Aorta (tissue), 5 donors: ENCODE measurements at regions not wholly inside any gene's neighbourhood (a gene's known extent, or its start where the extent isn't known, plus 50 kb on each side); places are given as distances from the start of the nearest gene placed in this dataset.

Experiments
- ATAC-seq: fragments of 200-7000 bp; cut with Tn5 transposase; one replicate; pipeline ENCODE4 v1.9.1; 2022; ENCODE audit warnings: moderate library complexity; ENCODE audit not compliant: low FRiP score
- DNase-seq, 2 donors: peaks; one replicate each; pipeline ENCODE4 v3.0.0-alpha.2; 2020
- H3K27ac ChIP-seq, 2 donors: one replicate each; pipeline ENCODE4 v1.5.1; 2013; ENCODE audit warnings: low read length in 2 of 2, mild to moderate bottlenecking in 2 of 2, moderate library complexity in 2 of 2, control low read depth in 1 of 2, inconsistent platforms in 1 of 2, low read depth in 1 of 2
- H3K27me3 ChIP-seq, 2 donors: one replicate each; pipeline ENCODE4 v1.6.1; 2013; ENCODE audit warnings: control low read depth in 1 of 2, low read length in 1 of 2, mild to moderate bottlenecking in 1 of 2, moderate library complexity in 1 of 2; ENCODE audit not compliant: insufficient read depth in 2 of 2, control insufficient read depth in 1 of 2
- H3K36me3 ChIP-seq, 2 donors: one replicate each; pipeline ENCODE4 v1.6.1; 2013; ENCODE audit warnings: control low read depth in 1 of 2, low read length in 1 of 2, mild to moderate bottlenecking in 1 of 2; ENCODE audit not compliant: insufficient read depth in 2 of 2, control insufficient read depth in 1 of 2
- H3K4me1 ChIP-seq, 2 donors: one replicate each; pipeline ENCODE4 v1.6.1; 2013; ENCODE audit warnings: low read length in 2 of 2, control low read depth in 1 of 2, mild to moderate bottlenecking in 1 of 2, moderate library complexity in 1 of 2; ENCODE audit not compliant: insufficient read depth in 2 of 2, control insufficient read depth in 1 of 2
- H3K4me3 ChIP-seq, 2 donors: one replicate each; pipeline ENCODE4 v1.5.1; 2013; ENCODE audit warnings: low read length in 2 of 2, control low read depth in 1 of 2, mild to moderate bottlenecking in 1 of 2
- H3K9me3 ChIP-seq: one replicate; pipeline ENCODE4 v1.6.1; 2013; ENCODE audit warnings: mild to moderate bottlenecking, low read length; ENCODE audit not compliant: control insufficient read depth
- WGBS, 2 donors: extraction: QIAGEN DNeasy Blood & Tissue Kit; methylation state at CpG; one replicate each; pipeline ENCODE4 v1.1.7; 2013; 5-methylcytosine and 5-hydroxymethylcytosine counted together
- intact Hi-C, 2 donors: fragments of 100-400 bp; cut with DNase I; formaldehyde crosslinking; loops; one replicate each; pipeline versions ENCODE4 v1.14.2 to v1.15.0; 2022
- donor health status: healthy with polysubstance abuse.
- donor health status: Bipolar disorder and iron deficiency.
- donor health status: DM: no; HTN: no; CAD: no.
- donor health status: DM: no; HTN: no; CAD: no.
- donor health status: DM: yes; HTN: yes; CAD: no.

DNA sequence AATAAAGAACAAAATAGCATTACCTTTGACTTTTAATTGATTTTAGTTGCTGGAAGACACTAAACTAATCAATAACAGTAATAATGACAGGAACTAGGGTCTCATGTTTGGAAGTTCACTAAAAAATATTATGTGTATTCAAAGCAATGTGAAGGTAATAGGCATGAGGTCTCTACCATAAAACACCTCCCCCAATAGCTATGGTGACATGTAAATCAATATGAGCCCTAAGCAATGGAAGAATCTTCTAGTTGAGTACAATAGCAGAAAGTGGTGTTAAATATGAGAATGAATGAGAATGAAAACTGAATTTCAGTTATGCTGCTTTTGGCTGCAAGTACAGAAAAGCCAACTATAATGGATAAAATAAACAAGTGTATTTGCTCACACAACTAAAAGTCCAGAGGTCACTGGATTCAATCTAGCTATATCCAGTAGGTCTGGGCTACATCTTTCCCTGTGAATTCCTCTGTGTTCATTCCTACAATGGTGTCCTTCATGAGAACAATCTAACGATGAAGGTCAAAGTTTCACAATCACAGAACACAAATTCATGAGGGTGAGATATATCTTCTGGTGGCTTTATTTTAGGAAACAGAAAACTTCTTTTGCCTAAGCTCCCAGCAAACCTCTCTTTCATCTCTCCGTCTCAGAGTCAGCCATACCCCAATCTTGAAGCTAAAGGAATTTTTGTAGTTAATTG lies 728.0 kb downstream of the FSCB start:
- Histone ChIP-seq H3K27me3 (no peaks in the 10 kb centered on the region), H3K9me3 (no peaks in the 10 kb centered on the region), H3K4me1 (no peaks in the 10 kb centered on the region), H3K27ac (no peak overlapping the region), H3K4me3 (no peak overlapping the region), H3K36me3 (no peaks in the 10 kb centered on the region)
- DNase-seq (no peak), ATAC-seq (no peak)
- intact Hi-C loops: no loop called here
- 41 to 43% methylated on average over 2 of the region's 2 CpGs for WGBS, 2 donors

DNA sequence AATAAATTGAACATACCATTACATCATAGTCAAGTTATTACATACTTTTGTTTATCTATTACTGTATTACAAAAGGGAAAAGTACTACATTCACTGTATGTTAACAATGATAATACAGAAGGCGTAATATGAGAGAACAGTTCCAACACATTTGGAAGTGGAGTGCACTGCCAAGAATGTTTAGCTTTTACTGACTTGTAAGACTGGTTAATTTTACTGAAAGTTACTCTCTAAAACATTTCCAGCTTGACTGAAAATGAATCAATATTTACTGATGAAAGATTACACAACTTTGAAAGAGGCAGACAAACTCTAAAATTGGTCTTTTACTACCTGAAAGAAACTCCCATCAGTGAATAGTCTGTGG lies 728.5 kb downstream of the FSCB start:
- H3K27ac ChIP-seq: no peak overlapping the region
- 20% methylated on average over 1 of the region's 1 CpG for WGBS, 2 donors
- DNase-seq (no peak), ATAC-seq (no peak)
- no peak overlapping the region for H3K4me3 ChIP-seq
- intact Hi-C loops: no loop called here
- no peaks in the 10 kb centered on the region for H3K9me3 ChIP-seq
- H3K36me3 ChIP-seq: no peaks in the 10 kb centered on the region
- H3K27me3 ChIP-seq: no peaks in the 10 kb centered on the region
- no peaks in the 10 kb centered on the region for H3K4me1 ChIP-seq

GRCh38 chr14:43765474-43765873 lies 741.6 kb downstream of the FSCB start:
- ATAC-seq: no peak
- intact Hi-C loops: no loop called here
- DNase-seq: no peak

GRCh38 chr14:43764433-43764832 lies 742.6 kb downstream of the FSCB start:
- ATAC-seq (no peak), DNase-seq (no peak)
- no peak overlapping the region for H3K27ac ChIP-seq
- WGBS, 2 donors: 28 to 33% methylated on average over 1 of the region's 1 CpG
- intact Hi-C loops: no loop called here
- no peak overlapping the region for H3K4me3 ChIP-seq
- H3K9me3 ChIP-seq: no peaks in the 10 kb centered on the region
- H3K4me1 ChIP-seq: no peaks in the 10 kb centered on the region
- H3K27me3 ChIP-seq: no peaks in the 10 kb centered on the region
- no peaks in the 10 kb centered on the region for H3K36me3 ChIP-seq

More at GRCh38 chr14:43765474-43765873, 741.6 kb downstream of the FSCB start:
- no peaks in the 10 kb centered on the region for H3K27me3 ChIP-seq
- no peaks in the 10 kb centered on the region for H3K36me3 ChIP-seq
- no peak overlapping the region for H3K4me3 ChIP-seq
- no peaks in the 10 kb centered on the region for H3K4me1 ChIP-seq
- no peak overlapping the region for H3K27ac ChIP-seq
- H3K9me3 ChIP-seq: no peaks in the 10 kb centered on the region

GRCh38 chr14:43755707-43756106 lies 751.4 kb downstream of the FSCB start:
- no peak for ATAC-seq
- H3K27me3 ChIP-seq: no peaks in the 10 kb centered on the region
- no peaks in the 10 kb centered on the region for H3K36me3 ChIP-seq
- no peak for DNase-seq
- H3K4me1 ChIP-seq: no peaks in the 10 kb centered on the region
- H3K9me3 ChIP-seq: no peaks in the 10 kb centered on the region
- no peak overlapping the region for H3K27ac ChIP-seq
- 87 to 88% methylated on average over 6 of the region's 6 CpGs for WGBS, 2 donors
- intact Hi-C loops: no loop called here
- no peak overlapping the region for H3K4me3 ChIP-seq

DNA sequence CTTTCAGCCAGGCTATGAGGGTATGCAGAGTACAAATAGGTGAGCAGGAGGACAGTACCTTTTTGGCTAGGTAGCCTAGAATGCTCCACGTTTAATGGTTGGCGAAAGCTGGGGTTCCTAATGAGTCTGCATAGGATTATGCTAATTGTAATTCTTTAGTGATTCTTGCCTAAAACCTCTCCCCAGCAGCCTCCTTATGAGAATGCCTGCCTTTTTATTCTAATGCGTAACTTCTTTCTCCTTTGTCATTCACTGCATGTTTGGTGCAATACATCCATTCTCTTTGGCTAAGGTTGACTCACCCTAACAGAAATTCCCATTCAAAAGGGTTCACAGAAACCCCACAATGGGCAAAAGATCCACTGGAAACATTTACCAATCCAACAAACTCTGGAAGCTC lies 752.2 kb downstream of the FSCB start:
- no peaks in the 10 kb centered on the region for H3K4me1 ChIP-seq
- no peaks in the 10 kb centered on the region for H3K27me3 ChIP-seq
- no peak for DNase-seq
- H3K36me3 ChIP-seq: no peaks in the 10 kb centered on the region
- intact Hi-C loops: no loop called here
- H3K27ac ChIP-seq: no peak overlapping the region
- WGBS, 2 donors: 81 to 84% methylated on average over 3 of the region's 3 CpGs
- ATAC-seq: no peak
- H3K4me3 ChIP-seq: no peak overlapping the region
- H3K9me3 ChIP-seq: no peaks in the 10 kb centered on the region

DNA sequence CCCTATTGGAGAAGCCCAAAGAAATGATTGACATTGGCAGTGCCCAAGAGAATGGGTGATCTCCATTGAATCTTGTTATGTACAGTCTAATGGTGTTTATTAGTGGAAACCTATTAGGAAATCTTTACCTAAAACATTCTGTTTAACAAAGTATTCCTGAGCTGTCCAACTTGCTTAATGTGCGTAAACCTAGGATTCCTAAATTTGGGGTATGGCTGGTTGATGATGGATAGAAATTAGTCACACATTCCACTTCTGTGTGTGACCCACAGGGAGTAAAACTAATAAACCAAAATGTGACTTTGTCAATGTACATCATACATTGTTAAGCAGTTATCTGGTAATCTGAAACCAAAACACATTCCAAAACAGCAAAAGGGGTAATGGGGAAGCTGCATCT lies 761.3 kb downstream of the FSCB start:
- ATAC-seq: no peak
- no peak overlapping the region for H3K4me3 ChIP-seq
- no peak overlapping the region for H3K27ac ChIP-seq
- H3K36me3 ChIP-seq: no peaks in the 10 kb centered on the region
- H3K9me3 ChIP-seq: no peaks in the 10 kb centered on the region
- intact Hi-C loops: no loop called here
- 74 to 85% methylated on average over 1 of the region's 1 CpG for WGBS, 2 donors
- DNase-seq: no peak
- no peaks in the 10 kb centered on the region for H3K4me1 ChIP-seq
- H3K27me3 ChIP-seq: no peaks in the 10 kb centered on the region

GRCh38 chr14:43735932-43736331 lies 771.2 kb downstream of the FSCB start:
- no peaks in the 10 kb centered on the region for H3K4me1 ChIP-seq
- no peaks in the 10 kb centered on the region for H3K36me3 ChIP-seq
- H3K9me3 ChIP-seq: no peaks in the 10 kb centered on the region
- H3K4me3 ChIP-seq: no peak overlapping the region
- ATAC-seq: no peak
- H3K27ac ChIP-seq: no peak overlapping the region
- intact Hi-C loops: no loop called here
- DNase-seq: no peak
- 19 to 21% methylated on average over 3 of the region's 3 CpGs for WGBS, 2 donors
- no peaks in the 10 kb centered on the region for H3K27me3 ChIP-seq

GRCh38 chr14:43729143-43729542 lies 777.9 kb downstream of the FSCB start:
- DNase-seq (no peak), ATAC-seq (no peak)
- intact Hi-C loops: no loop called here
- H3K27ac ChIP-seq: no peak overlapping the region
- H3K4me1 ChIP-seq: no peaks in the 10 kb centered on the region
- H3K4me3 ChIP-seq: no peak overlapping the region
- H3K36me3 ChIP-seq: no peaks in the 10 kb centered on the region
- 26 to 33% methylated on average over 4 of the region's 4 CpGs for WGBS, 2 donors
- no peaks in the 10 kb centered on the region for H3K27me3 ChIP-seq
- no peaks in the 10 kb centered on the region for H3K9me3 ChIP-seq
